Heart right ventricle (tissue), 16 donors: ENCODE measurements at regions not wholly inside any gene's neighbourhood (a gene's known extent, or its start where the extent isn't known, plus 50 kb on each side); places are given as distances from the start of the nearest gene placed in this dataset.

ENCODE experiments used
- ATAC-seq, 8 donors: fragments of 200-7000 bp; cut with Tn5 transposase; one replicate each; pipeline ENCODE4 v1.9.1; 2020; ENCODE audit warnings: mild to moderate bottlenecking in 8 of 8, moderate library complexity in 8 of 8, moderate number of reproducible peaks in 1 of 8
- DNase-seq, 2 donors: peaks; one replicate each; pipeline ENCODE4 v3.0.0-alpha.2; 2020
- H3K27ac ChIP-seq, 10 donors: fragments of 200-600 bp; sonication (generic) in 2 of 10; one replicate each; pipeline versions ENCODE4 v1.5.0 to v1.8.0; 2020 to 2022; ENCODE audit warnings: mild to moderate bottlenecking in 3 of 10
- H3K27me3 ChIP-seq, 7 donors: fragments of 200-600 bp; one replicate each; pipeline ENCODE4 v1.8.0; 2021 to 2022; ENCODE audit warnings: mild to moderate bottlenecking in 2 of 7
- H3K36me3 ChIP-seq, 9 donors: fragments of 200-600 bp; sonication (generic) in 1 of 9; one replicate each; pipeline versions ENCODE4 v1.5.0 to v1.8.0; 2020 to 2022; ENCODE audit warnings: mild to moderate bottlenecking in 2 of 9
- H3K4me1 ChIP-seq, 9 donors: fragments of 200-600 bp; sonication (generic) in 1 of 9; one replicate each; pipeline versions ENCODE4 v1.5.0 to v1.8.0; 2020 to 2022; ENCODE audit warnings: mild to moderate bottlenecking in 4 of 9
- H3K4me3 ChIP-seq, 10 donors: fragments of 200-600 bp; sonication (generic) in 2 of 10; one replicate each; pipeline versions ENCODE4 v1.5.0 to v1.8.0; 2020 to 2022; ENCODE audit warnings: mild to moderate bottlenecking in 7 of 10, moderate library complexity in 2 of 10
- H3K9me3 ChIP-seq, 11 donors: fragments of 200-600 bp in 10 of 11; sonication (generic) in 2 of 11; one replicate each; pipeline versions ENCODE4 v1.5.0 to v1.8.0; 2013 to 2022; ENCODE audit warnings: mild to moderate bottlenecking in 2 of 11, control low read depth in 1 of 11, moderate library complexity in 1 of 11
- WGBS, 2 donors: extraction: QIAGEN DNeasy Blood & Tissue Kit; methylation state at CpG; one replicate each; pipeline ENCODE4 v1.1.7; 2013; ENCODE audit warnings: inconsistent platforms in 1 of 2; 5-methylcytosine and 5-hydroxymethylcytosine counted together
- intact Hi-C, 10 donors: fragments of 100-400 bp; cut with DNase I; formaldehyde crosslinking; loops; one replicate each; pipeline versions ENCODE4 v1.11.1 to v1.14.2; 2022
- TF ChIP-seq, protein P1 (sequence below), 9 donors: fragments of 200-600 bp; sonication (generic) in 2 of 9; IDR thresholded peaks; one replicate each; pipeline versions ENCODE4 v1.5.0 to v1.8.0; 2021 to 2022; ENCODE audit warnings: antibody characterized with exemption in 9 of 9, mild to moderate bottlenecking in 5 of 9, moderate library complexity in 1 of 9
- donor health status: Arrhythmogenic right ventricular cardiomyopathy.
- donor health status: ischemic (EF 13 %, LVEDD 7.1; RV severe dilation, severe dysfunction).
- donor health status: healthy with polysubstance abuse.
- donor health status: DM: no; HTN: yes; CAD: no.
- donor health status: DM: no; HTN: no; CAD: no.
- donor health status: ischemic (EF 25% LVEDD 6.9; RV normal size, moderate dysfunction).
- donor health status: ischemic (EF 25% LVEDD 5.7; RV mildly dilated, moderate dysfunction).
- donor health status: healthy.
- donor health status: DM: yes; HTN: yes; CAD: no.
- donor health status: Ischemic cardiomyopathy.
- donor health status: ischemic (EF 35%, LVEDD 5.7; RV mildly dilated, moderate dysfunction).
- donor health status: nonischemic (EF 11% LVEDD 7.7; RV severe dilation, severe dysfunction).
- donor health status: DM: yes; HTN: yes; CAD: no.
- donor health status: PGD.
- donor health status: ischemic (EF 29% LVEDD 5.4; RV normal size, mild dysfunction).
- donor health status: nonischemic (EF 23%, LVEDD 6.1; RV moderate dilation, normal function).

DNA sequence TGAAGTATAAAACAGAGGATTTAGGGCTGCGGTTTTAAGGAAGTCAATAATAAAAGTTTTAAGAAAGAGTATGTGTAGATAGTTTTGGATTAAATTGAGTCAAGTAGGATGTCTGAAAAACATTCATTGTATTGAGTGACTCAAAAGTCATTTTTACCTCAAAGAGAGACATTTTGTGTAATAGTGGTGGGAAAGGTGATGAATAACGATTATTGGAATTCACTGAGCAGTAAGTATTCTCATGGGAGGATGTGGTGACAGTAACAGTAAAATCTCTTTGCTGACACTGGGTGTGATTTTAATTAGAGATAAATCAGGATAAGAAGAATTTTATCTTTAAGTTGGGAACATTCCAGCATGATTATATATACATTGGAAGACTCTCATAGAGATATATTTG, 233.6 kb downstream of the PDHA2 start:
- Histone ChIP-seq H3K4me3 (no peak overlapping the region), H3K27me3 (no peaks in the 10 kb centered on the region), H3K4me1 (no peaks in the 10 kb centered on the region), H3K36me3 (no peaks in the 10 kb centered on the region), H3K9me3 (peaks cover 0 to 3% (median 0%) of the 10 kb centered on the region in 11 donors), H3K27ac (no peak overlapping the region)
- intact Hi-C loops = no loop called here
- ATAC-seq = no peak
- 80 to 83% methylated on average over 2 of the region's 2 CpGs for WGBS, 2 donors
- no peak for DNase-seq
- TF ChIP-seq, protein P1, sequence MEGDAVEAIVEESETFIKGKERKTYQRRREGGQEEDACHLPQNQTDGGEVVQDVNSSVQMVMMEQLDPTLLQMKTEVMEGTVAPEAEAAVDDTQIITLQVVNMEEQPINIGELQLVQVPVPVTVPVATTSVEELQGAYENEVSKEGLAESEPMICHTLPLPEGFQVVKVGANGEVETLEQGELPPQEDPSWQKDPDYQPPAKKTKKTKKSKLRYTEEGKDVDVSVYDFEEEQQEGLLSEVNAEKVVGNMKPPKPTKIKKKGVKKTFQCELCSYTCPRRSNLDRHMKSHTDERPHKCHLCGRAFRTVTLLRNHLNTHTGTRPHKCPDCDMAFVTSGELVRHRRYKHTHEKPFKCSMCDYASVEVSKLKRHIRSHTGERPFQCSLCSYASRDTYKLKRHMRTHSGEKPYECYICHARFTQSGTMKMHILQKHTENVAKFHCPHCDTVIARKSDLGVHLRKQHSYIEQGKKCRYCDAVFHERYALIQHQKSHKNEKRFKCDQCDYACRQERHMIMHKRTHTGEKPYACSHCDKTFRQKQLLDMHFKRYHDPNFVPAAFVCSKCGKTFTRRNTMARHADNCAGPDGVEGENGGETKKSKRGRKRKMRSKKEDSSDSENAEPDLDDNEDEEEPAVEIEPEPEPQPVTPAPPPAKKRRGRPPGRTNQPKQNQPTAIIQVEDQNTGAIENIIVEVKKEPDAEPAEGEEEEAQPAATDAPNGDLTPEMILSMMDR (IDR thresholded peaks at IDR 0.05) = no peak

DNA sequence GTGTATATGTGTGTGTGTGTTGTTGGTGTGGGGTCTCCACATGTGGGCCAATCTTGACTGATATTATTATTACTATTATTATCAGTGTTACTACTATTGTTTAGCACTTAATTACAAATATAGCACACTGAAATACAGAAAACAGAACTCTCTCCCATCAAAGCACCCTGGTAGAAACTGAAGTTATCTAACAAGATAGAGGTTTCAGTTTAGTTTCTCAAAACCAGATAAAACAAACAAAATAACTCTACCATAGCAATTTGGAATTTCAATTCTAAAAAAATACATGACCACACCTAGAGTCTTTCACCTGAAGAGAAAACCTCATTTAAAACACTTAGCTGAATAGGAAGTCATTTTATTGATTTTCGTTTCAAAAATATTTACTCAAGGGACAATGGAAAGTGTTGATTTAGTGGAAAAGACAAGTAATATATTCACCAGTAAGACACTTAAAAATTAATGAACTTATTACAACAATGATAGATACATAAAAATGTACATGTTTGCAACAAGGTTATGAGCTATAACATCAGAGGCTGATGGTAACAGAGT, 252.3 kb downstream of the PDHA2 start:
- Histone ChIP-seq H3K36me3 (no peaks in the 10 kb centered on the region), H3K4me1 (no peaks in the 10 kb centered on the region), H3K27ac (no peak overlapping the region), H3K27me3 (no peaks in the 10 kb centered on the region), H3K4me3 (no peak overlapping the region), H3K9me3 (peaks cover 0 to 6% (median 0%) of the 10 kb centered on the region in 11 donors)
- intact Hi-C loops = no loop called here
- ATAC-seq (no peak), DNase-seq (no peak)
- 74 to 76% methylated on average over 1 of the region's 1 CpG for WGBS, 2 donors
- TF ChIP-seq, protein P1 (IDR thresholded peaks at IDR 0.05) = no peak

DNA sequence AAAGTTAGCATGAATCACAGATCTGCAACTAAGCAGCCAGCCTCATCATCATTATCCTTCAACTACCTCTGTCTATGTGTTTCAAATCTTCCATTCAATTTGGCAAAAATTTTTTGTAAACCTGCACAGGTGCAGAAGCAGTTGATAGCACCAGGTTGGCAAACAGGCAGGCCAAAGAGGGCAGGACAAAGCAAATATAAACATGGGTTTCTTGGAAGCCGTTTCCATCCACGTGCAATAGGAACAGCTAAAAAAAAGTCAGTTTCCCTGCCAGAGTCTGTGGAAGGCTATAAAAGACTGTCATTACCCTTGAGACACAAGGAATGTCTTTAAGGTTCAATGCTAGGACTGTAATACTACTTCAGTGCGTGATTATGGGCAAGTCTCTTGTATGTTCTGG, 253.2 kb downstream of the PDHA2 start:
- H3K27ac ChIP-seq = no peak overlapping the region
- H3K36me3 ChIP-seq = no peaks in the 10 kb centered on the region
- whole genome bisulfite sequencing, 2 donors = 40 to 47% methylated on average over 3 of the region's 3 CpGs
- no peaks in the 10 kb centered on the region for H3K4me1 ChIP-seq
- intact Hi-C loops = no loop called here
- H3K9me3 ChIP-seq = peaks cover 0 to 6% (median 0%) of the 10 kb centered on the region in 11 donors
- ATAC-seq (no peak), DNase-seq (no peak)
- H3K4me3 ChIP-seq = no peak overlapping the region
- TF ChIP-seq, protein P1 (IDR thresholded peaks at IDR 0.05) = no peak
- H3K27me3 ChIP-seq = no peaks in the 10 kb centered on the region

DNA sequence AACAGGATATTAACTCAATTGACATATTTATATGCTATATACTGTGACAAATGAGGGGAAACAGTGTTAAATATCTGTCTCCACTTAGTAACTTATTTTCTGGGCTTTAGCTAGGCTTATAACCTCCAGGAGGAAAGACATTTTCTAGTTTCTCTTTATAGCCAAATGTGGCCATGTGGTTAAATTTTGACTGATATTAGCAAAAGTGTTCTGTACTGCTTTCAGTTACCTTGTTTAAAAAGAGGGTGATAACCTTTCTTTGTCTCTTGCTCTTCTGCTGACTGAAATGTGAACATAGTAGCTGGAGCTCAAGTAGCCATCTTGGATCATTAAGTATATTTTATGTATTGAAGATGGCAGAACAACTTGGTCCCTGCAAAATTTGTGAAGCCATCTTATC, 253.7 kb downstream of the PDHA2 start:
- TF ChIP-seq, protein P1 (IDR thresholded peaks at IDR 0.05) = no peak
- intact Hi-C loops = no loop called here
- no peak for DNase-seq
- H3K27ac ChIP-seq = no peak overlapping the region
- no peaks in the 10 kb centered on the region for H3K36me3 ChIP-seq
- no peak overlapping the region for H3K4me3 ChIP-seq
- H3K9me3 ChIP-seq = peaks cover 0 to 6% (median 0%) of the 10 kb centered on the region in 11 donors
- no peak for ATAC-seq
- no peaks in the 10 kb centered on the region for H3K27me3 ChIP-seq
- H3K4me1 ChIP-seq = no peaks in the 10 kb centered on the region
